DMS153 treated with DMSO at 0.1 percent for 48 hours (cell line): ENCODE measurements at regions not wholly inside any gene's neighbourhood (a gene's known extent, or its start where the extent isn't known, plus 50 kb on each side); places are given as distances from the start of the nearest gene placed in this dataset.

ENCODE experiments used
- DNase-seq: peaks from one replicate; lab custom pipeline; 2025; ENCODE audit not compliant: unreplicated experiment; lab: John Stamatoyannopoulos, UW

DNA sequence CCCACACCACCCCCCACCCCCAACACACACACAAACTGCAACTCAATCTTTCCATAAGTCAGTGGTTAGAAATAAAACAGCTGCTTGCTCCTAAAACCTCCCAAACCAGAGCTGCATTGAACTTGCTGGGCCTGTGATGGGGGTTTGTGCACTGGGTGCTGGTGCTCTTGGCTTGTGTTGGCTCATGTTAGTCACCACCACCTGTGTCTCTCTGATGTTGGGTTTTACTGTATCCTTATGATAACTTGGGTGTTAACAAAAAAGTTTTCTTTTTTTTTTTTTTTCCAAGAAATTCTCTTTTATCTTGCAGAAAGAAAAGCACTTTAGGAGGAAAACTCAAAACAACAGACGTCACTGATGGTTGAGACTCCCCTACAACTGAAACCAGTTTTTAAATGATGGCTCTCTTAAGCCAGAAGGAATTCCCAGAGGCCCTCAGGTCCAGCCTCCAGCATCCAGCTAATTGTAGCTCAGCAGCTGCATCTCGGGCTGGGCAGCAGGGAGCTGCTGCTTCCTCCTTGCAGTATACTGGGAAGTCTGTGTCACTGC is 79.9 kb upstream of the DRD2 start:
- DNase-seq, result no peak

- no peak for DNase-seq
These were observed 79.3 kb upstream of the DRD2 start for GRCh38 chr11:113554526-113554925.

DNA sequence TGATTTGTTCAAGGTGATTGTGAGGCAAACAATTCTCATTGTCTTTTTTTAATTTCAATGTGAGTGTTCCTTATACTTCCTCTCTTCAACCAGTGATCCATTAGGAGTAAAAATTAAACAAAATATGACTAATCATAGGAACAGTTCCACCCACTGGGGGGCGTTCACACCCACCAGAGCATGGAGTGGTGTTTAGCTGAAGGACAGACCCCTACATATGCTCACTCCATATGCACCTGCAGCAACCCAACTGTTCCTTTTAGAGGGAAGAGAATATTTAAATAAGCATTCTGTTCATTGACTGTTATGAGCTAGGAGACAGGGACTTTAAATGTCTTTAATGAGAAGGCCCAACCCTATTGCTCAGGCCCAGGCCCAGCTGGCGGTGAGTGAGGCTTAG is 78.7 kb upstream of the DRD2 start:
- no peak for DNase-seq

DNA sequence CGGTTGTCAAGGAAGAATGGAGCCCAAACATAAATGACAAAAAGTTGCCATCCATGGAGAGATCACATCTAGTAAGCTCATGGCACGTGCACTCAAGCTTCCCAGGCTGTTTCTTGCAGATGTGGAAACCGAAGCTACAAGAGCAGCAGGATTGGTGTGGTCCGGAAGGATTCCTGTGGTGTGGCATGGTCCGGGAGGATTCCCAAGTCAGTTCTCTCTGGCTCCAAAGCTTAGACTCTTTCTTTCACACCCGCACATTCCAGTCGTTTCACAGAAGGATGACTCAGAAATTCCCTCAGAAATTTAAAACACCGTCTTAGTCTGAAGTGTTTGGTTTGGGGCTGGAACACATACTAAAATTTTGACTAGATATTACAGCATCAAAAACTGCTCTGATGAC is 78.0 kb upstream of the DRD2 start:
- no peak for DNase-seq

- no peak for DNase-seq
These were observed 77.1 kb upstream of the DRD2 start for GRCh38 chr11:113552271-113552670.

DNA sequence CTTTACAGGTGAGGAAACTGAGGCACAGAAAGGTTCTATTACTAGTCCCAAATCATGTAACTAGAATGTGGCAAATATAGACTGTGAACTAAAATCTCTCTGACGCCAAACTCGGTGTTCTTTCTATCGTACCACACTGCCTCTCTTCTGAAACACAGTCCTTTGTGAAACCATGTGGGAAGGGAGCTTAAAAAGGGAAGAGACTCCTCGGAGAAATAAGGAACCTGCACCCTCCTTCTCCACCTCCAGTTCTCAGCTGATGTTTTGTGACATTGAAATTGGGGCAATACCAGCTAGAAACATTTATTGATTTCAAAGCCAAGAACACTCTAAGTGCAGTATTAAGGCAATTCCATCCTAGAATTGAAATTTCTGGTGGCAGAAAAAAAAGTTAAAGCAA is 76.4 kb upstream of the DRD2 start:
- DNase-seq, result no peak

DNA sequence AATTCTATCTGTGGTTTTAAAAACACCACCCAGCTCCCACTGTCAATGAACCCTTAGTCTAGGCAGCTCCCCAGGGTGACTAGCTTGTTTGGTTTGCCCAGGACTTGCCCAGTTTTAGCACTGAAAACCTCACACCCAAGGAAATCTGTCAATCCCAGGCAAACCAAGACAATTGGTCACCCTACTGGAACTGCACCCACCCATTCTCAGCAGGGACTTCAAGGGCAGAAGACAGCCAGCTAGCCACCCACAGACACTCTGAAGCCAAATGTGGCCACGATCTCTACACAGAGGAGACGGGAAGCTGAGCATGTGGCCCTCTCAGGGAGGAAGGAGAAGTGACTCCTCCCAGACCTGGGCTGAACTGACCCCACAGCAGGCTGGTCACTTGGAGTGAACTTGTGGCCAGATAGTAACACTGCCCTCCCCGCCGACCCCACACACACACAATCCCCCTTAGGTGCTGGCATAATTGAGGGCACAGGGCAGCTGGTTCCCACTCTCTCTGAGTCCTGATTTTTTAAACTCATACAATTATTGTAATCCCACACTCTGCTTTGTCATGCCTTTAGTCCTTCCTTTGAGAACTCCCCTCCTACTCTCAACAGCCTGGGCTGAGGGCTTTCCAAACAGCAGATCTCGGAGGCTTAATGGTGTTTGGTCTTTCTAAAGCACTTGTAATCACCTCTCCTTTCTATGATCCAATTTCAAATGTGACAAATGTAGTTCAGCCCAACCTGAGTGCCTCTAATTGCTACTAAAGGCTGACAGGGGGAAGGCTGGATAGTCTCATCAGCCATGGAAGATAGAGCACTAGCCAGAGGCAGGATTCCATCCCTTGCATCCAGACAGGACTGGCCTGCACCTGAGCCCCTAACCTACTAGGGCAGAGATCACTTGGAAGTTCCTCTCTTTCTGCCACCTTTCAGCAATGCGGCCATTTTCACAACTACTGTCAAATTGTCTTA is 74.7 kb upstream of the DRD2 start:
- peak; percentile 19 for DNase-seq

DNA sequence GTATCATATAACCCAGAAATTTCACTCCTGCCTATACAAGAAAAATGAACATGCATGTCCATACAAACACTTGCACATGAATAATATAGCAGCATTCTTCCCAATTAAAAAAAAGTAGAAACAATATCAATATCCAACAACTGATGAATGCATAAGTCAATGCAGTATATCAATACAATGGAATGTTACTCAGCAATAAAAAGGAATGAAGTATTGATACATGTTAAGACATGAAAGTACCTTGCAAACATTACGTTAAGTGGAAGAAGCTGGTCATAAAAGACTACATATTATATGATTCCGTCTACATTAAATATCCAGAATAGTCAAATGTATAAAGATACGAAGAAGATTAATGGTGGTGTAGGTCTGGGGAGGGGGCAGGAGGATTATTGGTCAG is 73.9 kb upstream of the DRD2 start:
- DNase-seq, result no peak

DNA sequence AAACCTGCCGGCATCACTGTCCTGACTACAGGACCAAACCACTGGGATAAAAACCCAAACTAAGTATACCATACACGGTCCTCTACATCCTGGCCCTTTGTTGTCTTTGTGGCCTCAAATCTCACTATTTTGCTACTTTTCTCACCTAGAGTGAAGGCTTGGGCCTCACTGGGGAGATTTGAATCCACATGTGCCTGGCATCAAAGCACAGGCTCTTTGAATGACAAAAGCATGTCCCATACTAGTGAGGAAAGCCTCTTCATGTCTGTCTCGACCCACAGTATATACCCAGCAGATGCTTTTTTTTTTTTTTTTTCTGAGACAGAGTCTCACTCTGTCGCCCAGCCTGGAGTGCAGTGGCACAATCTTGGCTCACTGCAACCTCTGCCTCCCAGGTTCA is 72.5 kb upstream of the DRD2 start:
- no peak for DNase-seq

DNA sequence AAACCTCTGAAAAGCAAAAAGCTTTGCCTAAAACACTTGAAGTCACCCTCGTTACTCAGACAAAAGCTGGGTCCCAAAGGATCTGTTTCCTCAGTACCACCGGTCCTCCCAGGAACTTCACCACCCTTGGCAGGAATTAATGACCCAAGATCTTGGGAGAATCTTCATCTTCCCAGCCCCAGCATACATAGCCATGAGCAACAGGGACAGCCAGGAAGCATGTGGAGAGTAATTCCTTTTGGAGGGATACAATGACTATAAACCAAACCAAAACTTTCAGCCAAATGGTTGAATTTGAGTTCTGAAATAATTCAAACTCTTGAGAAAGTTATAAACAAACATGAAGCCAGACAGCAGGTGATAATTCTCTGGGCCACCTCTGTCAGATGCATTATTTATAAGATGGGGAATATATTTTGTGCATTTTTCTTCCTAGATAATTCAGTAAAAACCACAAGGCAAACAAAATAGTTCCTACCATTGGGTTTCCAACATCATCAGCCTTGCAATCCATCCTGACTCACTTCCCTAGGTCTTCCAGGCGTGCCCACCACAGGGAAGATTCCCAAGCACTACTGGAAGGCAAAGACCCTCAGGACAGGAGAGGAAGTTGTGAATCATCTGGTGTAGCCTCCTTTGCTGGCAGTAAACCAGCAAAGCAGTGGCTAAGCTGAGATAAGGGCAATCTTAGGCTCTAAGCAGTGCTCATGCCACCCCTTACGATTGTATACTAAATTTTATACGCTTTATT is 71.7 kb upstream of the DRD2 start:
- no peak for DNase-seq

DNA sequence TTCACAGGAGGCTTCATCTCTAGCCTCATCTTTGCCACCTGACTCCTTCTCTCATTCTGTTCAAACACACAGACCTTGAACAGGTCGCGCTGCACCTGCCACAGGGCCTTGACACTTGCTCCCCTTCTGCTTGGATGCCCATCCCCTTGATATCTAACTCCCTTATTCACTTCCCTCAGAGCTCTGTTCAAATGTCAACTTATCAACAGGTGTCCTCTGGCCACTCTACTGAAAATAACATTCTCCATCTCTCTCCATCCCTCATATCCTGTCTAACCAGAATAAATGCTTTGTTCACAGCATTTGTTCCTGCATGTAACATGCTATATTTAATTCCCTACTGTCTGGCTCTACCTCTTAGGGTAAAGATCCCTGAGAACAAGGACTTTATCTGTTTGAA is 67.2 kb upstream of the DRD2 start:
- DNase-seq, result no peak

DNA sequence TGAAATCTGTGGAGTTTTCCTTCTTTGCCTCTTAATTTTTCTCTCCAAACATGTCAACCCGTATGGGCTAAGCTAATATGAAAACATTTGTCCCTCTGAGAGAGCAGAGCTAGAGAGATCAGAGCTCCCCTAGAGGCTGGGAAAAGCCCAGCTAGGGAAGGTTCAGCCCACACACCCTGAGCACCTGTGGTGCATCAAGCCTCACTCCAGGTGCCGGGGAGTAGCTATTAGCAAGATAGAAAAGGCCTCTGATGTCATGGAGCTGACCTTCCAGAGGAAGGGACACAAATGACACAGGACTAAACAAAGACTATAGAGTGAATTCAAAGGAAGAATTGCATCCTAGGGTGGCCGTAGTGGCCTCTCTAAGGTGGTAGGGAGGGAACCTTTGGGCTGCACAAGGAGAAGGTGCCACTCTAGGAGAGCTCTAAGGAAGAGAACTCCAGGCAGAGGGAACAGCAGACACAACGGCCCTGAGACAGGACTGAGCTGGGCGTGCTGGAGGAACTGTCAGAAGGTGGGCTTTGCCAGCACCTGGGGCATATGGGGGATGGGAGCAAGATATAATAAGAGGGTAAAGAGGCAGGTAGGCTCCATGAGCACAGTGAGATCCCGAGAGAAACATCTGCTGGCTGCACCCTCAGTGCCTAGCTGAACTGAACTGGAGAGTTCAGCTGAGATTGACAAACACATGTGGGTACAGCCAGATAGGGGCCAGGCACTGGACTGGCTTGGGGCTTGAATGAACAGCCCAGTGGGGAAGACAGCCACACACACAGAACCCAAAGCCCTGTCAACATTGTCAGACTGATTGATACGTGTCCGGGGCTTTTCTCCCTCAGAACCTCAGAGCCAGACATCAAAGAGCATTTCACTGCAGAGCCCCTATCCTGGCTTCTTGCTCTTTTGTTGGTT is 65.5 kb upstream of the DRD2 start:
- DNase-seq, result no peak

DNA sequence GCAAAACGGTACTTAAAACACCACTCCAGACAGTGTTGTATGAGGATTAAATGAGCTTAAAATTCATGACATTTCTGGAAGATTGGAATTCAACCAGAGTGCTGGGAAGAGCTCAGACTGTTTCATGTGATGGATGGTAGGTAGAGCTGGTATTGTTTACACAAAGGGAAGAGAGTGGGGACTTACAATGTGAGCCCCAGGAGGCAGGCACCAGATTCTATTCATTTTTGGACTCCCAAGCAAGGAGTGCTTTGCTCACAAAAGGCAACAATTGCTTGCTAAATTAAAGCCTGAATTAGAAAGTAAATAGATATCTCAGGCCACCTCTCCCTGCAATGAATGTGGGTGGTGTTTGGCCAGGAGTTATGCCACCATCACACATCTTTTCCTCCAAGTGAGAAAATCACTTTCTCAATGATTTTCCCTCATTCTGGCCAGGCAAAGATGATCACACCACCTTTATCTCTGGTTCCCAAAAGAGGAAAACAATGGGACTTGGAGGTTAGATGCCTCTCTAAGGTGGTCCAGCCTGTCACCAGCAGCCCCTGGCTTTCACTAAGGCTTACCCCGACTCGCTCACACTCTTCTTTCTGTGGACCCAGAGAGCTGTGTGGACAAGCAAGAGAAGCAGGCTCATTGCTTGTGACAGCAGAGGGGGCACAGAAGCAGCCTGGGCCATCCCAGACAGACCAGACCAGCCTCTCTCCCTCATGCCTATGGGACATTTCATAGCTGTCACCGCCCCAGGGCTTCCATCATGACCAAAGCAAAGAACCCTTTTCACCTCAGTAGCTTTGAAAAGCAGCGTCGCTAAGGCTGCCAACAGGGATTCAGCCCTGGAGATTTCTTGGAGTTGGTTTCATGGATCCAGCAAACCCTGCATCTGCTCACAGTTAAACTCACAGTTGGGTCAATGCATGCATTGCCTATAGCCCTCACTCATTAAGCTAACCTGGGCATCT is 63.5 kb upstream of the DRD2 start:
- no peak for DNase-seq

- no peak for DNase-seq
These were observed 59.4 kb upstream of the DRD2 start for GRCh38 chr11:113534625-113535024.

DNA sequence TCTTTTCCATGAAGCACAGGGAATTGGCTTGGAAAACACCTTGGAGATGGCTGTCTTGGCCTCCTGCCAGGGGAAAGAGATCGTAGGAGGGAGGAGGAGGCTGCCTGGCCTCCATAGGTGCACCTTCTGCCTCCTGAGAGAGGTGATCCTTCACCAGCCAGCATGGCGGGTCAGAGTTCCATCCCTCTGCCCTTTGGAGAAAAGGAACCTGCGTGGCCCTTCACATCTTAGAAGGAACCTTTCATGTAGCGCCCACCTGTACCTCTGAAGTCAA is 58.2 kb upstream of the DRD2 start:
- DNase-seq, result no peak

DNA sequence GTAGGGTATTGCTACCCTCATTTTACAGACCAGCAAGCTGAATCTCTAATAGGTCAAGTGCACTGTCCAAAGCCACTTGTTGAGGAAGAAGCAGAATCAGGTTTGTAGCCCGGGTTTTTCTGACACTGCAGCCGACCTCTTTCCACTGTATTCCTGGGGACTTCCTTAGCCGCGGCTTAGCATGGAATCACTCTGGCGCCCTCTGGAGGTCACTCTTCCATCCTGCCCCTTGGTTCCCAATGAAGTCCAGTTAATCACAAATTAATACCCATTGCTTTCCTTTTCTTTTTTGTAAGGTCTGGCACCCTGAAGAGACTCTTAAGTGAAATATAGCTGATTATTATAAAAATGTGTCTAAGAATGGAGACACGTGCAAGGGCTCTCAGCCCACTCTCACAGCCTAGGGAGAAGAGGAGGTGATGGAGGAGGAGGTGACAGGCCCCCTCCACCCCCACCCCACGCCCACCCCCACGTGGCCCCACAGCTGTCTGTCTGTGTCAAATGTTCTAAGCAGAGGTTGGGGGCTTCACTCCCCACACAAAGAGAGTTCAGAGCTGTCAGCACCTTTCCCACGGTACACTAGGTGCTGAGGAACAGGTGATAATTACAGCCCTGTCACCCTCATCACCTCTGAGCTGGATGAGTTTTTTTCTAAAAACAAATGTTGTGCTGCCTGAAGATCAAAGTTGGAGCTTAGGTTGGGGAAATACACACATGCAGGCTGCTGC is 57.7 kb upstream of the DRD2 start:
- peak; percentile 65 for DNase-seq

DNA sequence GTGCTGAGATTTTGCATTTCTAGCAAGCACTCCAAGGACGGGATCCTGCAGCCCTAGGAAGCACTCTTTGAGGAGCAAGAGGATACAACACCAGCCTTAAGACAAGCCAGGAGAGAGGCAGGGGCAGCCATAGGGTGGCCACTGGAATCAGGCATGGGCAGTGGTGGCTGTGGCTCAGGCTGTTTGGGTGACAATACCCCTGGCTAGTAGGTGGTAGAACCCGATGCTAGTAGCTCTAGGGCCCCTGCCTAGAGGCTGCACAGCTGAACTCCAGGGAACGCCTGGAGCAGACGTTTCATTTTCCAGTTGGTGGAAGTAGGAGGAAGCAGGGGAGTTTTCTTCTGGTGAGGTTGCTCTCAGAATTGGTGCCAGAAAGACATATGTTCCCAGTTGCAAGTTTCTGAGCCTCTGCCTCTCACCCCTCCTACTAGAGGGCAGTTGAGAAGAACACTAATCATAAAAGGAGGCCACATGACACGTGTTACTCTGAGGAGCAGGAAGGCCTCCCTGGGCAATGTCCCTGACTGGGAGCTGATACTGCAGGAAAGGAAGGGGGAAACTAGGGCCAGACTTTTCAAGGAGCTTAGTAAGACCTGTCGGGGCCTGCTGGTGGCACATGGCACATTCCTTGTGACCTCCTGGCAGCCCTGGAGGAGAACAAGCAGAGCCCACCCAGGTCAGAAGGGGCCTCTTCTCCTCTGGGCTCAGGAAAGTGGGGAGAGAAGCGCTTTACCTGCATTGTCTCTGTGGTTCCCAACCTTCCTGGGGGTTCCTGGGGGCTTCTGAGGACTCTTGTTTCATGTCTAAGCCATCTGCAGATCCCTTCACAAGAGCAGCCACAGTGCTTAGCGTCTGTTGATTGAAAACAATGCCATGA is 56.6 kb upstream of the DRD2 start:
- DNase-seq, result no peak

GRCh38 chr11:113531083-113531482 is 55.9 kb upstream of the DRD2 start:
- DNase-seq, result no peak
